Skeletal muscle tissue (tissue), 3 donors: ENCODE measurements at regions not wholly inside any gene's neighbourhood (a gene's known extent, or its start where the extent isn't known, plus 50 kb on each side); places are given as distances from the start of the nearest gene placed in this dataset.

Source experiments
- H3K27ac ChIP-seq: one replicate; pipeline ENCODE4 v1.7.0; 2013; ENCODE audit warnings: mild to moderate bottlenecking, low read depth, low read length, inconsistent platforms
- H3K27me3 ChIP-seq, 3 donors: one replicate each; pipeline ENCODE4 v1.7.0; 2013; ENCODE audit warnings: low read length in 3 of 3; ENCODE audit not compliant: control insufficient read depth in 3 of 3, insufficient read depth in 3 of 3
- H3K36me3 ChIP-seq, 3 donors: one replicate each; pipeline ENCODE4 v1.7.0; 2013; ENCODE audit warnings: low read length in 3 of 3; ENCODE audit not compliant: control insufficient read depth in 3 of 3, insufficient read depth in 3 of 3
- H3K4me1 ChIP-seq, 3 donors: one replicate each; pipeline ENCODE4 v1.7.0; 2013; ENCODE audit warnings: low read length in 3 of 3, mild to moderate bottlenecking in 3 of 3; ENCODE audit not compliant: control insufficient read depth in 3 of 3, insufficient read depth in 3 of 3
- H3K4me3 ChIP-seq, 3 donors: one replicate each; pipeline ENCODE4 v1.7.0; 2013; ENCODE audit warnings: low read length in 3 of 3
- H3K9ac ChIP-seq, 3 donors: one replicate each; pipeline ENCODE4 v1.7.0; 2013; ENCODE audit warnings: low read length in 3 of 3, mild to moderate bottlenecking in 3 of 3, moderate library complexity in 2 of 3, low read depth in 1 of 3
- H3K9me3 ChIP-seq, 3 donors: one replicate each; pipeline ENCODE4 v1.7.0; 2013; ENCODE audit warnings: low read length in 3 of 3; ENCODE audit not compliant: control insufficient read depth in 3 of 3
- donor health status: Osteomylitis.

DNA sequence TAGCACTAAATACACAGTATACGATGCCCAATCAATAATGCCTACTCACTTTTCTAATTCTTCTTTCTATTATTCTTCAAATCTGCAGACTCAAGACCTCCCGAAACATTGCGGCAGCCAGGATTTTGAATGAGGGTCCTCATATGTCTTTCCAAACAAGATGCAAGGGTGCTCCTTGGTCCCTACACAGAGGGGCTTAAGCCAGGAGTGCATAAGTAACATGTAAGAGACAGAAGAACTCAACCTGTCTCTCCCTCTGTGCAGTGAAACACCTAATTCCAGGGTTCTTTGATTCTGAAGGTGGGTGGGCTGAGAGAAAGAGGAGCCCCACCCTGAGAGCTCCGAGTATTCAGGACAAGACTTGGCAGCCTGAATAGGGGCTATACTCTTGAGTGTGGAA lies 117.6 kb downstream of the ZNF280B start:
- no peaks in the 10 kb centered on the region for H3K4me1 ChIP-seq
- peaks cover 2 to 4% (median 2%) of the 10 kb centered on the region in 3 donors for H3K9me3 ChIP-seq
- no peak overlapping the region for H3K27ac ChIP-seq
- H3K27me3 ChIP-seq, result peaks cover 10 to 14% (median 13%) of the 10 kb centered on the region in 3 donors
- H3K36me3 ChIP-seq, result no peaks in the 10 kb centered on the region
- no peak overlapping the region for H3K9ac ChIP-seq
- no peak overlapping the region for H3K4me3 ChIP-seq

DNA sequence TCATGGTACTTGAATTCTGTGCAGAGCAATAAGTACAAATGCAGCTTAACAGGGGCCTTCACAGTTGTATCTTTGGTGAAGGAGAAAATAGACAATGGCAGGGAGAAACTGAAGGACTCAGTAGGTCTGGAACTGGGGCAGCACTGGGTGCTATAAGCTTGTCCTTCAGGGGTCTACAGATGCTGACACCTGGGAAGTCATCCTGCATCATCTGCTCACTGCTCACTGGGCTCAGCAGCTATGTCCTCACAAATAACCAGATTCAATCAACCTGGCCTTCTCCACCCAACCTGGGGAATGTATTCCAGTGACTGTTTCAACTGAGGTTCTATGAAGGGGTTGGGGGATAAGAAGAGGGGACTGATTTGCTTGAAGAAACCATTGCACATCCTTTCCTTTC lies 117.0 kb downstream of the ZNF280B start:
- Histone ChIP-seq H3K9ac (no peak overlapping the region), H3K27ac (no peak overlapping the region), H3K9me3 (peaks cover 2 to 4% (median 2%) of the 10 kb centered on the region in 3 donors), H3K4me1 (no peaks in the 10 kb centered on the region), H3K36me3 (no peaks in the 10 kb centered on the region), H3K27me3 (peaks cover 8 to 11% (median 9%) of the 10 kb centered on the region in 3 donors), H3K4me3 (no peak overlapping the region)

DNA sequence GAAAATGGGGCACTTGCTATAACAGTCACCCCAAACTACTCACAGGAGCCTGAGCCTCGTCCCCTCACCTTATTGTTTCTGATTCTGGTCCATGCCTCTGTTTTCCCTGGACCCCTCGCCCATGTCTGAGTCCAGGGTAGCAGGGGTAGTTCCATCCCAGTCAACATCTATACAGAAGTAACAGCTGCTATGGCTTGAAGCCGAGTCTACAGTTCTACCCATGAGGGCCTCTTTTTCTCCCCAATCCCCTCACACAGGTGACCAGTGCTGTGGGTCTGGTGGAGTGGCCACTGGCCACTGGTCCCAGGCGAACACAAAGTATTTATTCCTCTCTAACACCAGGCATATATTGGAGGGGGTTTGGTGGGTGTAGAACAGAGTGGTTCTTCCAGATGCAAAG lies 116.4 kb downstream of the ZNF280B start:
- no peak overlapping the region for H3K4me3 ChIP-seq
- peaks cover 2 to 4% (median 2%) of the 10 kb centered on the region in 3 donors for H3K9me3 ChIP-seq
- H3K36me3 ChIP-seq, result no peaks in the 10 kb centered on the region
- H3K27me3 ChIP-seq, result peaks cover 5 to 12% (median 9%) of the 10 kb centered on the region in 3 donors
- no peak overlapping the region for H3K9ac ChIP-seq
- H3K27ac ChIP-seq, result no peak overlapping the region
- peaks cover 0 to 4% (median 2%) of the 10 kb centered on the region in 3 donors for H3K4me1 ChIP-seq

DNA sequence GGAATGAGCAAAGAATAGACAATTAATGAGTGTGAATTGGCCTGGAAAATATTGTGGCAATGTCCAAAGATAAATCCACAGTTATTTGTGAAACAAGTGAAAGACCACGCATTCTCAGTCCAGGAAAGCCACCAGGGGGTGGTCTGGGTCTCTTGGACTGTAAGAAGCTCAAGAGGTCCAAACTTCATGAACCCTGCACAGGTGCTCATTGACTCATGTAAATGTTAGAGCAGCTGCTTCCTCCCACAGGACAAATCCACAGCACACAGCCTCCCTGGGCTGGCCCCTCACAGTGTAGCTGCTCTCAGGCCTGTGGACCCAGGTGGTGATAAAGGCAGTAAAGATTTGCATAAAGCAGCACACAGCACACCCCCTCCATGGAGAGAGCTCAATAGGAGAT lies 114.0 kb downstream of the ZNF280B start:
- no peak overlapping the region for H3K4me3 ChIP-seq
- peaks cover 10 to 14% (median 10%) of the 10 kb centered on the region in 3 donors for H3K27me3 ChIP-seq
- H3K27ac ChIP-seq, result no peak overlapping the region
- peaks cover 2 to 7% (median 3%) of the 10 kb centered on the region in 3 donors for H3K4me1 ChIP-seq
- peaks cover 2 to 4% (median 2%) of the 10 kb centered on the region in 3 donors for H3K9me3 ChIP-seq
- H3K36me3 ChIP-seq, result no peaks in the 10 kb centered on the region
- H3K9ac ChIP-seq, result no peak overlapping the region

DNA sequence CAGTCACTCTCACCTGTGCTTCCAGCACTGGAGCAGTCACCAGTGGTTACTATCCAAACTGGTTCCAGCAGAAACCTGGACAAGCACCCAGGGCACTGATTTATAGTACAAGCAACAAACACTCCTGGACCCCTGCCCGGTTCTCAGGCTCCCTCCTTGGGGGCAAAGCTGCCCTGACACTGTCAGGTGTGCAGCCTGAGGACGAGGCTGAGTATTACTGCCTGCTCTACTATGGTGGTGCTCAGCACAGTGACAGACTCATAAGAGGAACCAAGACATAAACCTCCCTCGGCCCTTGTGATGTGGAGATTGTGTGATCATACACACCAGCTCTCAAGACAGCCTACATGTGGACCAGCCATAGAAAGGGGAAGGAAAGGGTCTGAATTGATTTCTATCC lies 113.3 kb downstream of the ZNF280B start:
- peaks cover 2 to 4% (median 2%) of the 10 kb centered on the region in 3 donors for H3K9me3 ChIP-seq
- H3K4me1 ChIP-seq, result peaks cover 2 to 7% (median 3%) of the 10 kb centered on the region in 3 donors
- peaks cover 10 to 14% (median 10%) of the 10 kb centered on the region in 3 donors for H3K27me3 ChIP-seq

DNA sequence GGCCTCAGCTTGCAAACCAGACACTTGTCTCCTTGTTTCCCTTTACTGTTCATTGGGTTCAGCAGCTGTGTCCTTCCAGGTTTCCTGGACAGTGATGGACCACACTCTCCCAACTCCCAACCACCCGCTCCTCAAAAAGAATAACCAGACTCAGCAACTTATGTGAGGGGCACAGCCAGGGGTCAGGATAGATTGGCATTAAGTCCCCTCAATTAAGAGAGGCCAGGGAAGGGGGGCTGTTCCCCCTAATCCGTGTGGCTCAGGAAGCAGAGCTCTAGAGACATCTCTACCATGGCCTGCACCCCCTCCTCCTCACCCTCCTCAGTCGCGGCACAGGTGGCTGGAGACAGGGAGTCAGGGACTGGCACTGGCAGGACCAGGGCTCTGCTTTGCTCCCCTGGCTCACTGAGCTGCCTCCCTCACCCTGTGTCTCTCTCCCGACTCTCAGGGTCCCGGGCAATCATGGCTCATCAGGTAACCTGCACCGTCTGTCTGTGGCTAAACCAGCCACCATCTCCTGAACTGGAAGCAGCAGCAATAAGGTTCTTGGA lies 111.7 kb downstream of the ZNF280B start:
- Histone ChIP-seq H3K27ac (peak overlapping the region; percentile 40), H3K27me3 (peaks cover 5 to 18% (median 10%) of the 10 kb centered on the region in 3 donors)

More for the DNA sequence above, 113.3 kb downstream of the ZNF280B start:
- Histone ChIP-seq H3K27ac (no peak overlapping the region), H3K4me3 (no peak overlapping the region), H3K36me3 (no peaks in the 10 kb centered on the region), H3K9ac (no peak overlapping the region)

DNA sequence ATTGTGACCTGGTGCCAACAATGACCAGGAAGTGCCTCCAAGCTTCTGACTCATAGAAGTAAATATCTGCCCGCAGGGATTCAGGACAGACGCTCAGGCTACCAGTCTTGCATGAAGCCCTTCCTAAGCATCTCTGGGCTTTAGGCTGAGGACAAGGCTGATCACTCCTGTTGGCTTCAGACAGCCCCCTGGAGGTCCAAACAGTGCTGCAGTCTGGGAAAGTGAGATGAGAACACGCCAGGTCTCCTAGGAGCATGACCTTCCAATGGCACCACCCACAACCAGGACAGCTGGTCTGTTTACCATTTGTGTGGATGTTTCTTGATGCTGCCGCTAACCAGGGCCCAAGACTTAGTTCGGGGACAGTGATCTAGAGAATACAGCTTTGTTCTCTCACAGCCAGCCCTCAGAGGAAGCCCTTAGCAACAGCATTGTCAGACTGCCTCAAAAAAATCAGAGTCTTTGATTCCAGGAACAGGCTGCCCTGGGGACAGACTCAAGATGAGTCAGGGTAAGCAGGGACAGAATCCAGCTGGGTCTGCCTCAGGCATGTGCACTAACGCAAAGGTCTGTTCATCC lies 111.2 kb downstream of the ZNF280B start:
- Histone ChIP-seq H3K27me3 (peaks cover 5 to 18% (median 10%) of the 10 kb centered on the region in 3 donors), H3K36me3 (no peaks in the 10 kb centered on the region), H3K4me1 (peaks cover 2 to 7% (median 3%) of the 10 kb centered on the region in 3 donors), H3K9ac (no peak overlapping the region), H3K4me3 (no peak overlapping the region), H3K9me3 (peaks cover 2 to 4% (median 2%) of the 10 kb centered on the region in 3 donors), H3K27ac (peak overlapping the region; percentile 40)

More for the DNA sequence above, 111.7 kb downstream of the ZNF280B start:
- H3K36me3 ChIP-seq, result no peaks in the 10 kb centered on the region
- H3K4me1 ChIP-seq, result peaks cover 2 to 7% (median 3%) of the 10 kb centered on the region in 3 donors
- H3K4me3 ChIP-seq, result no peak overlapping the region
- peaks cover 2 to 4% (median 2%) of the 10 kb centered on the region in 3 donors for H3K9me3 ChIP-seq
- H3K9ac ChIP-seq, result no peak overlapping the region

DNA sequence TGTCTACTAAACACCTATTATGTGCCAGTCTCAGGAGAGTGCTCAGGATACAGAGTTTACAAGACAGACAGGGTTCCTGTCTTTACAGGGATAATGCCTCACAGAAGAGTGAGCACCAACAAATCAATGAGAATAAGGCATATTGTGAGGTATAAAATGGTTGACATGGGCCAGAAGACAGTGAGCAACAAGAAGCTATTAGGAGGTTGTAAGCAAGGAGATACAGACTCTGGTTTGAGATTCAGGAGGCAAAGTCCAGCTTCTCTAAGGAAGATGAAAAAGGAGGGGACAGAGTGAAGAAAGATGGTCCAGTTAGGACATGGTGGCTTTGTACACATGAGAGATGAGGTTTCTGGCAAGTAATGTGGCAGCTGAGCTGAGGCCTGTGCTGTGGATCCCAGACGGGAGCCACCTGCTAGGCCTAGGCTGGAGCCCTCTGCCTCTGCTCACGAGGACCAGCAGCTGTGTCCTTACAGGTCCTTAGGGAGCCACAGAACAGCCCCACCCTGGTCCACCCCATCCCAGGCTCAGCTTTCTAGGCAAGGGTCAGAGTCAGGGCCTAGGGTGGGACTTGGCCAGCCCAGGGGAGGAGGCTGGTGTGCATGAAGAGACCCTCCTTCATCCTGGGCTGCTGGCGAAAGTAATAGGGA lies 110.5 kb downstream of the ZNF280B start:
- Histone ChIP-seq H3K36me3 (no peaks in the 10 kb centered on the region), H3K4me3 (no peak overlapping the region), H3K9ac (no peak overlapping the region), H3K27me3 (peaks cover 5 to 18% (median 10%) of the 10 kb centered on the region in 3 donors), H3K4me1 (peaks cover 2 to 7% (median 3%) of the 10 kb centered on the region in 3 donors), H3K27ac (peak overlapping the region; percentile 40), H3K9me3 (peaks cover 0 to 4% (median 0%) of the 10 kb centered on the region in 3 donors)

DNA sequence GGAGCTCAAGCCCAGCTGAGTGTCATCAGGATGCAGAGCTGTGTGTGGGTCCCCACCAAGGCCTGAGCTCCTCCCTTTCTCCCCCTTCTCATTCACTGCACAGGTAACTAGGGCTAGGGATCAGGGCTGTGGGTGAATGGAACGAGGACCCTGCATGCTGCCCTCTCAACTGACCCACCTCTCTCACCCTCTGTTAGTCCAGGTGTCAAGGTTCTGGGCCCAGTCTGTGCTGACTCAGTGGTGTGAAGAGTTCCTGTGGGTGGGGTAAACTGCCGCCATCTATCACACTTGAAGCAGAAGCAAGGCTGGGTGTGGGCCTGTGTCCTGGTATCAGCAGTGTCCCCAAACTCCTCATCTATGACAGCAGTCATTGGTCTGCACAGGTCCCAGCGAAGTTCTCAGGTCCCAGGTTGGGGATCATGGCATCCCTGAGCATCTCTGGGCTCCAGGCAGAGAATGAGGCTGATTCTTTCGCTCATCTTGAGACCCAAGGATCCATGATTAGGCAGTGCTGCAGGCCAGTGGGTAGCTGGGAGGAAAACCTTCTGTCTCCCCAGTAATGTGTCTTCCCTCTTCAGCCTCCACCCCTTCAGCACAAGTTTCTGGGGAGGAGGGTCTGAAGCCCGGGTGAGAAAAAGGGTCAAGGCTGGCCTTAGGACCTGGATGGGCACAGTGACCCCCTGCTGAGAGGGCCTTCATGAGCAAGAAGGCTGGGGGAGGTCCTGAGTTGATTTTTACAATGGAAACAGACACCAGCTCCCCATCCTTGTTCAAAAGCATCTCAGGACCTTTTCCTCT lies 109.8 kb downstream of the ZNF280B start:
- Histone ChIP-seq H3K9ac (no peak overlapping the region), H3K4me3 (no peak overlapping the region), H3K27me3 (peaks cover 5 to 18% (median 10%) of the 10 kb centered on the region in 3 donors), H3K36me3 (no peaks in the 10 kb centered on the region), H3K9me3 (no peaks in the 10 kb centered on the region), H3K4me1 (peaks cover 2 to 7% (median 3%) of the 10 kb centered on the region in 3 donors), H3K27ac (no peak overlapping the region)
